ENCODE measurements at regions not wholly inside any gene's neighbourhood (a gene's known extent, or its start where the extent isn't known, plus 50 kb on each side); places are given as distances from the start of the nearest gene placed in this dataset.

DNA sequence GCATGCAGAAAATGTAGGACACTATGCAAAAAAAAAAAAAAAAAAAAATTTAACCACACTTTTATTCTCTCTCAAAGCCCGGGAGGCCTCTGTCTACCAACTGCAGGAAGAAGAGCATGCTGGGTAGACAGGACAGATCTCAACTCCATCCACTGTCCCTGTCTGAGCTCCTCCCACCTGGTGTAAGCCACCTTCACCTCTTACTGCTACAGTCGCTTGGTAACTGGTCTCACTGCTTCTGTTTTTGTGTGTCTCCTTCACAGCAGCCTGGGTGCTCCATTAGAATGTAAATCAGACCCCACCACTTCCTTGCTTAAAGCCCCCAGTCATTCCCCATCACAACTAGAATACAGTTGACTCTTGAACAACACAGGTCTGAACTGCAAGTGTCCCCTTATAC lies 115.1 kb upstream of the PROK2 start:
- TF ChIP-seq CTCF (IDR thresholded peaks at IDR 0.05; ENCODE audit: insufficient read depth, low read depth, low read length, missing control alignments), result no peak
- no peak overlapping the region for H3K4me3 ChIP-seq (ENCODE audit: low read depth, low read length)
- DNase-seq (ENCODE audit: low read depth), result no peak

DNA sequence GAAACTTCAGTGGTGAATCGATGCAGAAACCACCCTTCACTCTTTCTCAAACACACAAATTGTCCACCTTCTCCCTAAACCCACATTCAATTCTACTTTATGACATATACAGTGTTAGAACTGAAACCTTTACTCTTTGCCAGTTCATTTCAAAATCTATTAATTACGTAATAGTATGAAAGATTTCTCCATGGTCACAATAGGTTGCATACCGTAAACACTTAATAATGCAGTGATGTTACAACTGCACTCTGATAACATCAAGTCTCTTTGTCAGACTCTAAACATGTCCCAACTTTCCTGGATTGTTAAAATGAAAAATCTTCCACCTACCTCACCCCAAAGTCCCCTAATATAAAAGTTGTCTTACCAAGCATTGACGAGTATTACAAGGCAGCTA lies 111.8 kb upstream of the PROK2 start:
- no peak overlapping the region for H3K4me3 ChIP-seq (ENCODE audit: low read depth, low read length)
- DNase-seq (ENCODE audit: low read depth), result no peak
- no peak for TF ChIP-seq CTCF (IDR thresholded peaks at IDR 0.05; ENCODE audit: insufficient read depth, low read depth, low read length, missing control alignments)

- H3K4me3 ChIP-seq (ENCODE audit: low read depth, low read length), result no peak overlapping the region
- DNase-seq (ENCODE audit: low read depth), result no peak
- TF ChIP-seq CTCF (IDR thresholded peaks at IDR 0.05; ENCODE audit: insufficient read depth, low read depth, low read length, missing control alignments), result no peak
Observed at GRCh38 chr3:71893702-71894479, 108.9 kb upstream of the PROK2 start.

GRCh38 chr3:71893122-71893521 lies 108.2 kb upstream of the PROK2 start:
- H3K4me3 ChIP-seq (ENCODE audit: low read depth, low read length), result no peak overlapping the region
- TF ChIP-seq CTCF (IDR thresholded peaks at IDR 0.05; ENCODE audit: insufficient read depth, low read depth, low read length, missing control alignments), result no peak
- peak; percentile 25 for DNase-seq (ENCODE audit: low read depth)

DNA sequence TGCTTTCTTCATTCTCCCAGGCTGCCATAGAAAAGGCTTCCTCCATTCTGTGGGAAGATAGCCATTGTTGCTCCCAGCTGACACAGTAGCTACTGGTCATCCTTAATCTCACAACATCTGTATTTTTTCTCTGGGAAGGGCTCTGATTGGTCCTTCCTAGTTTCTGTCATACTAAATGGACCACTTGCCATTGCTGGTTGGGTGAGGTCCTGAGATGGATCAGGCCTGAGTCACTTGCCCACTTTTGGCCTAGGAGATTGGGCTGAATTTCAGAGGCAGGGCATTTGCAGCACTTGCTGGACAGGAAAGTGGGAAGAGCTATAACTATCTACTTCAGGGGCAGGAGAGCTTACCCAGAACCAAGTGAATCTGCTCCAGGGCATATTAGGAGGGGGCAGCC lies 106.5 kb upstream of the PROK2 start:
- no peak for DNase-seq (ENCODE audit: low read depth)
- TF ChIP-seq CTCF (IDR thresholded peaks at IDR 0.05; ENCODE audit: insufficient read depth, low read depth, low read length, missing control alignments), result no peak

DNA sequence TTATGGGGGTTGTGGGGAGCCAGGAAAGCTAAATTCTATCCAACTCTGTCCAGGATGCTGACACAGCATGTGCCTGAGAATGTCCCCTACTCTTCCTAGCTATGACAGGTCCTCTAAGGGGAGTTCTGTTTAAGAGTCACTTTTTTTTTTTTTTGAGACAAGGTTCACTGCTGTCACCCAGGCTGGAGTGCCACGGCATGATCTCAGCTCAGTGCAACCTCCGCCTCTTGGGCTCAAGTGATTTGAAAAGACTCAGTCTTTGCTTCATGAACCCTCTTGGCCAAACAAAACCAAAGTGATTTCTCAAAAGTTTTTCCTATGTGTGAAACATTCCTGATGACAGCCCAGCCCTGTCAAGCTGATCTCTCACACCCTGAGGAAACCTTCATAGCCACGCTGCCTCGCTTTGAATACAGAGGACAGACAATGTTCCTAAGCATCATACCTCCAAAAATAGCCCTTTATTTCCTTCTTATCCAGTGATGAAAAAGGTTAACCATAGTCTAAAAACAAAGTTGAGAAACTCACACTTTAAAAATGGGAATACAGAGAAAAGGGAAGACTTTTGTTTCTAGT lies 105.5 kb upstream of the PROK2 start:
- no peak for TF ChIP-seq CTCF (IDR thresholded peaks at IDR 0.05; ENCODE audit: insufficient read depth, low read depth, low read length, missing control alignments)
- no peak for DNase-seq (ENCODE audit: low read depth)
- no peak overlapping the region for H3K4me3 ChIP-seq (ENCODE audit: low read depth, low read length)

More for the DNA sequence above, 106.5 kb upstream of the PROK2 start:
- no peak overlapping the region for H3K4me3 ChIP-seq (ENCODE audit: low read depth, low read length)

All from GM12865 (cell line).